PC-9 (cell line): ENCODE measurements at regions not wholly inside any gene's neighbourhood (a gene's known extent, or its start where the extent isn't known, plus 50 kb on each side); places are given as distances from the start of the nearest gene placed in this dataset.

Experiments used
- BruUV-seq: library from RNA; stranded (reverse); fragments of 400-500 nt; replicated peaks from 2 replicates; lab custom pipeline; 2021; lab: Mats Ljungman, UMichigan
- CTCF ChIA-PET: fragments of 300-600 bp; sonication (Branson Sonifier 250); formaldehyde crosslinking; loops from one replicate; lab custom pipeline; 2022; ENCODE audit warnings: antibody characterized with exemption; lab: Charles Lee
- POLR2A ChIA-PET: fragments of 300-600 bp; sonication (Branson Sonifier 250); formaldehyde crosslinking; loops from one replicate; lab custom pipeline; 2022; ENCODE audit warnings: antibody characterized with exemption; ENCODE audit not compliant: unreplicated experiment; lab: Charles Lee
- DNase-seq, 2 experiments: peaks; one replicate each; pipeline versions ENCODE4 v3.0.0 to v3.0.0-alpha.2; 2015 to 2022; ENCODE audit warnings: mixed read lengths in 1 of 2
- H2AFZ ChIP-seq: fragments of 200-600 bp; sonication (generic); 2 replicates; pipeline ENCODE4 v1.8.1; 2017; ENCODE audit warnings: antibody characterized with exemption
- H3F3A ChIP-seq: fragments of 200-600 bp; sonication (generic); 2 replicates; pipeline ENCODE4 v1.8.1; 2017; ENCODE audit warnings: antibody characterized with exemption, mild to moderate bottlenecking, low read depth; ENCODE audit not compliant: insufficient read depth
- H3K27ac ChIP-seq: fragments of 200-600 bp; sonication (generic); 2 replicates; pipeline ENCODE4 v1.6.1; 2016; ENCODE audit warnings: mixed run types
- H3K27me3 ChIP-seq: fragments of 200-600 bp; sonication (generic); 2 replicates; pipeline ENCODE4 v1.6.1; 2016; ENCODE audit warnings: low read depth, mixed run types; ENCODE audit not compliant: insufficient read depth
- H3K36me3 ChIP-seq: fragments of 200-600 bp; sonication (generic); 2 replicates; pipeline ENCODE4 v1.6.1; 2016; ENCODE audit warnings: low read depth, mixed run types
- H3K4me1 ChIP-seq: fragments of 200-600 bp; sonication (generic); replicated peaks from 2 replicates; pipeline ENCODE4 v1.6.1; 2016; ENCODE audit warnings: mixed run types; ENCODE audit not compliant: insufficient read depth
- H3K4me2 ChIP-seq: fragments of 200-600 bp; sonication (generic); 2 replicates; pipeline ENCODE4 v1.6.1; 2017; ENCODE audit warnings: mixed run types
- H3K4me3 ChIP-seq: fragments of 200-600 bp; sonication (generic); 2 replicates; pipeline ENCODE4 v1.6.1; 2016; ENCODE audit warnings: mixed run types
- H3K79me2 ChIP-seq: fragments of 200-600 bp; sonication (generic); 2 replicates; pipeline ENCODE4 v1.6.1; 2017; ENCODE audit warnings: low read depth, mixed run types
- H3K9me2 ChIP-seq: fragments of 200-600 bp; sonication (generic); 2 replicates; pipeline ENCODE4 v1.8.1; 2017; ENCODE audit warnings: mild to moderate bottlenecking; ENCODE audit not compliant: insufficient read depth
- H3K9me3 ChIP-seq: fragments of 200-600 bp; sonication (generic); 2 replicates; pipeline ENCODE4 v1.8.1; 2016; ENCODE audit warnings: low read depth; ENCODE audit not compliant: insufficient read depth
- H4K20me1 ChIP-seq: fragments of 200-600 bp; sonication (generic); 2 replicates; pipeline ENCODE4 v1.8.1; 2017; ENCODE audit not compliant: insufficient read depth
- CTCF ChIP-seq: fragments of 200-600 bp; sonication (generic); conservative IDR thresholded peaks from 2 replicates; pipeline ENCODE4 v1.6.1; 2017; ENCODE audit warnings: mixed run types, antibody characterized with exemption, mild to moderate bottlenecking, moderate library complexity
- EZH2 ChIP-seq: fragments of 200-600 bp; sonication (generic); IDR thresholded peaks from 2 replicates; pipeline ENCODE4 v1.8.0; 2017; ENCODE audit warnings: antibody characterized with exemption, low read depth
- intact Hi-C: fragments of 100-400 bp; cut with micrococcal nuclease; formaldehyde crosslinking; loops from one replicate; pipeline ENCODE4 v1.10.0; 2022; ENCODE audit not compliant: unreplicated experiment

- H2AFZ ChIP-seq, result no peak overlapping the region
- H4K20me1 ChIP-seq, result no peaks in the 10 kb centered on the region
- ChIA-PET POLR2A (no interaction called here), CTCF (no interaction called here)
- H3K27me3 ChIP-seq, result no peaks in the 10 kb centered on the region
- intact Hi-C loops, result no loop called here
- H3K27ac ChIP-seq, result no peak overlapping the region
- H3K36me3 ChIP-seq, result no peaks in the 10 kb centered on the region
- no peak for DNase-seq
- no peaks in the 10 kb centered on the region for H3K9me2 ChIP-seq
- no peaks in the 10 kb centered on the region for H3K9me3 ChIP-seq
- no peaks in the 10 kb centered on the region for H3F3A ChIP-seq
- no peak overlapping the region for H3K4me3 ChIP-seq
- BruUV-seq, result no TSS peak
- H3K4me1 ChIP-seq, result no peaks in the 10 kb centered on the region
- TF ChIP-seq CTCF, result no peak
- no peak for TF ChIP-seq EZH2
- H3K79me2 ChIP-seq, result no peaks in the 10 kb centered on the region
- no peak overlapping the region for H3K4me2 ChIP-seq
Measured at GRCh38 chr18:72147830-72148229, 396.3 kb downstream of the CBLN2 start.

GRCh38 chr18:72140007-72140406 lies 404.1 kb downstream of the CBLN2 start:
- H3K4me3 ChIP-seq, result no peak overlapping the region
- POLR2A ChIA-PET, result no interaction called here
- intact Hi-C loops, result no loop called here

GRCh38 chr18:72128649-72129048 lies 415.5 kb downstream of the CBLN2 start:
- no peak for DNase-seq
- TF ChIP-seq EZH2, result no peak
- TF ChIP-seq CTCF, result no peak

More at GRCh38 chr18:72140007-72140406, 404.1 kb downstream of the CBLN2 start:
- no peaks in the 10 kb centered on the region for H3K79me2 ChIP-seq
- TF ChIP-seq EZH2 (no peak), CTCF (no peak)
- no TSS peak for BruUV-seq
- no peak for DNase-seq
- H3F3A ChIP-seq, result no peaks in the 10 kb centered on the region
- CTCF ChIA-PET, result no interaction called here
- H3K36me3 ChIP-seq, result no peaks in the 10 kb centered on the region
- no peaks in the 10 kb centered on the region for H3K9me2 ChIP-seq
- no peak overlapping the region for H3K27ac ChIP-seq
- H4K20me1 ChIP-seq, result no peaks in the 10 kb centered on the region
- no peaks in the 10 kb centered on the region for H3K9me3 ChIP-seq
- no peak overlapping the region for H2AFZ ChIP-seq
- H3K27me3 ChIP-seq, result no peaks in the 10 kb centered on the region
- no peak overlapping the region for H3K4me2 ChIP-seq
- no peaks in the 10 kb centered on the region for H3K4me1 ChIP-seq

More at GRCh38 chr18:72128649-72129048, 415.5 kb downstream of the CBLN2 start:
- Histone ChIP-seq H3K27me3 (no peaks in the 10 kb centered on the region), H2AFZ (peak overlapping the region; percentile 39; the same call in 1 of the 2 replicates), H3K36me3 (no peaks in the 10 kb centered on the region), H3K4me2 (no peak overlapping the region), H3K4me1 (no peaks in the 10 kb centered on the region), H3F3A (no peaks in the 10 kb centered on the region), H3K9me2 (no peaks in the 10 kb centered on the region), H3K9me3 (no peaks in the 10 kb centered on the region), H3K79me2 (no peaks in the 10 kb centered on the region), H3K4me3 (no peak overlapping the region), H3K27ac (no peak overlapping the region), H4K20me1 (no peaks in the 10 kb centered on the region; the same call in 1 of the 2 replicates)
- POLR2A ChIA-PET, result no interaction called here
- no TSS peak for BruUV-seq
- CTCF ChIA-PET, result no interaction called here
- intact Hi-C loops, result no loop called here
